HG02840 (cell line): ENCODE measurements at regions not wholly inside any gene's neighbourhood (a gene's known extent, or its start where the extent isn't known, plus 50 kb on each side); places are given as distances from the start of the nearest gene placed in this dataset.

Experiments used
- ATAC-seq: cut with Tn5 transposase; IDR thresholded peaks from one replicate; pipeline ENCODE4 v1.9.1; 2021; ENCODE audit warnings: mild to moderate bottlenecking, moderate library complexity, moderate number of reproducible peaks; ENCODE audit not compliant: unreplicated experiment, low FRiP score

DNA sequence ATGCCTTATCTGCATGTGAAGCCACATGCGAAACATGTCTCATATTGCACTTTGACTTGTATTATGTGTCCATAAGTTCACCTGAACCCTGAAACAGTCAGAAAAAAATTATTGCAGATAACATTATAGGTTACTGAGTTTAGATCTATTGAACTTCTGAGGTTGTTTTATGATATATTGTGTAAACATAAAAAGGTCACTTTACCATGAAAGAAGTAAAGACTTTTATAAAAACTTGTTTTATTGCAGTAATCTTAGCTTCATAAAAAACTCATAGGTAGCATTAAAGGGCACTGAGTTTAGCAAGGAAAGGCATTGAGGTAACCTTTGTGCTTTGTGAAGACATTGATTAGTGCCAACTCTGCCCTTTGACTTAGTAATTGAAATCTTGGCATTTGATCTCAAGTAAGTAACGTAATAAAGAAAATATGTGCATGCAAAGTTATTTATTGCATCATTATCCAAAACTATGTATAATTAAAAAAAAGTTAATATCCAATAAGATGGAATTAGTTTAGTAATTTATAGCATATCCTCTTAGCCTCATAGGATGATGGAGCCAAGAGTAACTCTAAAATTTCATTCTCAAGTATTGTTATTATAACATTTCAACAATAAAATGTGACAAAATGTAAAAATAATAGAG, 313.3 kb upstream of the ATP2B1 start:
- ATAC-seq: no peak

DNA sequence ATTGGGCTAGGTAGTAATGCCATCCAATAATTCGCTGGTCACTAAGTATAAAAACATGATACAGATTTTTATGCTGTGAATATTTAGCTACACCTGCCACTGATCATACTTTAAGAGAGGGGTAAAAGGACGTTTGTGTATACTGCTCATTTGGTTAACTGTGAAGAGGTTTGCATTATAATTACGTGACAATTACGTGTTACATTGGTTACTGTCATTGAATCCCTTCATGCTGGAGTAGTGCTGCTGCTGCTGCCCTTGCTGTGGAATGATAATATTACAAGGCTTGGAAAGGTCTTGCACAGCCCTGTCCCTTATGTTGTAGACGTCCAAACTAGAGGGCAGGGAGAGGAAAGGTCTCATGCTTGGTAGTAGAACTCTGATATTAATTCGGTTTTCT, 312.2 kb upstream of the ATP2B1 start:
- ATAC-seq: no peak

DNA sequence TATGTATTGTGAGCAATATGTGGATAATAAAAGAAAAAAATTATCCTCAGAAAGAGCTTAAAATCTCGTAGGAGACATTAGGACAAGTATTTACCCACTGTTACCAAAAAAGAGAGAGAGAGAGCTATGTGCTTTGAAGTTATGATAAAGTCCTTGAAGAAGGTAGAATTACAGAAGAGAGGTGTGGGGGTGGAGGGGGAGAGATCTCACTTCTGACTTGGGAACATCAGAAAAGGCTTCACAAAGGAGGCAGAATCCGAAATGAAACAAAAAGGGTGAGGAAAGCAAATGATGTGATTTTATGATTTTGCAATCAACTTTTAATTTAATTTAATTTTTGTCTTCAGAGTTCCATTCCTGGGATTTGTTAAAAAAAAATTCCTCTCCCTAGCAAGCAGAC, 311.8 kb upstream of the ATP2B1 start:
- ATAC-seq: no peak

DNA sequence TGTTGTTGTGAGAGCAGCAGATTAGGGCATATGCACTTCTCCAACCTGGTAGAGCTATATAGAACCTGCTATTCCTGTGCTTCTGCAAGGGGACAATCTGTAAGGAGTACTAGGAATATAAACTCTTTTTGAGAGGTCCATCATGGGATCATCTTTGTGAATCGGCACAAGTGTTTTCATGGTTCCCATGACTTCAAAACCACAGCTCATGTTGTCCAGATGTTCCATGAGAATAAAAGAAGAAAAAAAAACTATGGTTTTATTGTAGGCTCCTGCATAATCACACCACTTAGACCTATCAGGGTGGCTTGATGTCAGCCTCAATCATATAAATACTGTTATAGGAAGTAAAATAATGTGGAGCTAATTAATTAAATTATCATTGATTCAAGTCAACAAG, 311.4 kb upstream of the ATP2B1 start:
- ATAC-seq: no peak

DNA sequence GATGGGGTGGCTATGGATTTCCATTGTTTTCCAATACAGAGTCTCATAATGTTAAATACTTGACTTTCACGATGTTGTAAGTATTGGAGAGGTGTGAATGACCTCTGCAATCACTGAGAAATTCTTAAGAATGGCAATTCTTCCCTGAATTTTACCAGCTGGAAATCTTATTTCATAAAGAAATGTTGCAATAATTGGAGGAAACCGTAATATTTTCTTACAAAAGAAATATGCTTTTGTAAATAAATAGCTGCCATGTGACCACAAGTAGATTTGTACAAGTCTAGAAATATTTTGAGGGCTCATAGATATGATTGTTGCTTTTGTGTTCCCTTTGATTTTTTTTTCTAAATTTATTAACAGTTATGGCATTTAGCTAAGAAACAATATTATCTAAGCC, 308.7 kb upstream of the ATP2B1 start:
- no peak for ATAC-seq

DNA sequence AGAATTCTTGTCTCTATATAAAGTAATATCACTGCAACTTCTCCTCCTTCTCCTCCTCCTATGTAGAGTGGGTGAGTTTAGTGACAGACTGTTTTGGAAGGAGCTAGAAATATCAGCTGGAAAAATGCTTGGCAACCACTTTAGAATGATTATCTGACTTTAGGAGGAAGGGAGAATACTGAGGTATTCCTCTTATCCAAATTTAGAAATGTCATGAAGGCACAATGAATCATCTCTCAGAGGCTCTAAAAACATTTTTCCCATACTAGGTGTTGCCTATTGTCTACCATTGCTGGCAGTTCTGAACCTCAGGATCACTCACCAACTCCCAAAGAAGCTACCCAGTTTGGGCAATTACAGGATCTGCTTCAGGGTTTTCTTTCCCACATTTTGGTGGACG, 306.6 kb upstream of the ATP2B1 start:
- ATAC-seq: no peak

DNA sequence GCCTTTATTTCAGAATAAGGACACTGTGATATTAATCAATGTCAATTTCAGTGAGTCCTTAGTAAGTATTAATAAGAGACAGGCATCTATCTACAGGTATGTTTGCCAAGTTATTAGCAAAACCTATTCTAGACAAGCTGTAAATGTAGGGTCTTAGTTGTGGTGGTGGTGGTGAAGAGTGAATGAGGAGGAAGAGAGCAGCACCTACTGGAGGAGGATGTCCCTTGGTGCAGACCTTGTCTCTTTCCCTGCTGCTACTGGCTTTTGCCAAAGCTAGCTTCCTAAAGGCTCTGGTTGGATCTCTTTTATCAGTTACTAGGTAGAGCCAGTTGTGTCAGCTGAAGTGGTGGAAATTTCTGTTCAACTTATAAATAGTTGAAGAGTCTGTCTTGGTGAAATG, 304.8 kb upstream of the ATP2B1 start:
- ATAC-seq: peak; percentile 59

DNA sequence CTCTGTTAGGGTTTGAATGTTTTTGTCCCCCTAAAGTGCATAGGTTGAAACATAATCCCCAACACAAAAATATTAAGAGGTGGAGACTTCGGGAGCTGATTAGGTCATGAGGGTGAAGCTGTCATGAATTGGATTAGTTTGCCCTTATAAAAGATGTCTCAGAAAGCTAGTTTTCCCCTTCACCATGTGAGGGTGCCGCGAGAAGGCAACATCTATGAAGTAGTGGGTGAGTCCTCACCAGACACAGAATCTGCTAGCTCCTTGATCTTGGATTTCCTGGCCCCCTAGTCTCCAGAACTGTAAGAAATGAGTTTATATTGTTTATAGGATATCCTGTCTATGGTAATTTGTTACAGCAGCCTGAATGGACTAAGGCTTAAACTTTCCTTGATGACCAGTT, 301.5 kb upstream of the ATP2B1 start:
- no peak for ATAC-seq

DNA sequence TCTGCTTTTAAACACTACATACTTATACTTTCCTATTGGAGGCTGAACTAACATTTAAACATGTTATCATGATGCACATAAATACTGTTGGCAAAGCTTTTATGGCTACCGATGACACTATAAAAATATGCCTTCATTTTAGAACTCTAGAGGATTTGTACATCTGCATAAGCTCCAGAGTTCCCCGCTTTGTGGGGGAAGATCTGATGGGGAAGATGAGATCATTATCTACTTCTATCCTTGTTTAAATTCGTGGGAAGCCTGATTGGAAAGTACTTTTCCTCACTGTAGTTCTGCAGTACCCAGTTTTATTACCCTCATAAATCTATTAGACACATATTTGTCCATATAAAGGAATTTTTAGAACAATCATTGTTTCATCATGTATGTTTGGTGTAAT, 299.6 kb upstream of the ATP2B1 start:
- ATAC-seq: no peak

DNA sequence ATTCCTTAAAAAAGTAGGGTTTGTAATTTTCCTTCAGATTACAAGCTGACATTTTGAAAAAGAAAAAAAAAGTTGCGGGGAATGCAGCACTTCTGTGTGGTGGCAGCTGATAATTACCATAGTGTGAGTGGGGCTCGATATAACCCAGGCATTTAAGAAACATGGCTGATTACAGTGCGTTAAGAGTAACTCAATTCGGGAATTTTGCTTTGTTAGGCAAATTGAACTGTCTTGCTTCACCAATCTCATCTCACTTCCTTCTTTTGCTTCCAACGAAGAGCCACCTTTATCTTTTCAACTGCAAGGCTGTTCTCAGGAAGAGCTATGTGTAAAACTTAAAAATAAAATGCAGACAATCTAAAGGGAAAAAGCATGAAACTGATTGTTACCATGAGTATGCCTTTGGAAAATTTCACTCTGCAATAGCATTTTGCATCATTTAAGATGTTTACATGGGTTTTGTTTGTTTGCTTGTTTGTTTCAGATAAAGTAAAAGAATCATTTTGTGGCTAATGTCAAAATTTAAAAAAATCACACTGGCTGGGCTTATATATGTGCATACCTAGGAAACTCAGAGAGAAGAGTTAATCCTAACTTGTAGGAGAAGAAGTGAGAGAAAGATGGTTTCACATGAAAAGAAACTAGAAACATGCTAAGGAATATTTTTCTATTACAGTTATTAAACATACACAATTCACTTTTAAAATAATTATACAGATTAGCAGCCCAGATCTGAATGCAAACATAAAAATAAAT, 295.9 kb upstream of the ATP2B1 start:
- ATAC-seq: peak; percentile 67

DNA sequence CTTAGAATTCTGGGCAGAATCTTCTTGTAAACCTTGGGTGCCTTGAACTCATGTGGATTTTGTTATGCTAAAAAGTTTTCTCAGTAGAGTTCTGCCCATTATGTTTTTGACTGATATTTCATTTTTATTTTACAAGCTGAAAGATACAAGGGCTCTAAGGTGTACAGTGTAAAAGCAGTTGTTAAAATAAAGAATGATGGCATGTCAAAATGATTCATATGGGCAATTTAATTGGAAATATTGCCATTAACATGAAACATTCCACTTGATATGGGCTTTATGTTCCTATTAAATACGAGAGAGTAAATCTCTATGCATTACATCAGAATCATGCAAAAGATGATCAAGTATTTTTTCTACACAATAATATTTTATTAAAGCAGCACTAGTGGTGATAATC, 295.1 kb upstream of the ATP2B1 start:
- no peak for ATAC-seq

DNA sequence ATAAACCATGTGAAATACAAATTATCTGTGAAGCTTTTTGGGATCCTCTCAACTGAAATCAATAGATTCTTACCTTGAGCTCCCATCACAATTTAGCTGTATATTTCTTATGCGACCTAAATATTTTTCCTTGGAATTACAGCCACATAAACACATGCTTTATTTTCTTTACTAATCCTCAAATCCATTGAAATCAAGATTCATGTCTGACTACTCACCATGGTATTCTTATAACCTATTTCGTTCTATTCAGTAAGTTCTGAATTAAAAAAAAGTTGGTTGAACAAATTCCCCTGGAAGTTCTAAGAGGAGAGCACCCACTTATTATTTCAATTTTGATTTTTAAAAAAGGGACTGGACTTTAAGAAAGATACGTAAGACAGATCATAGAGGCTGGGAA, 292.1 kb upstream of the ATP2B1 start:
- ATAC-seq: no peak

DNA sequence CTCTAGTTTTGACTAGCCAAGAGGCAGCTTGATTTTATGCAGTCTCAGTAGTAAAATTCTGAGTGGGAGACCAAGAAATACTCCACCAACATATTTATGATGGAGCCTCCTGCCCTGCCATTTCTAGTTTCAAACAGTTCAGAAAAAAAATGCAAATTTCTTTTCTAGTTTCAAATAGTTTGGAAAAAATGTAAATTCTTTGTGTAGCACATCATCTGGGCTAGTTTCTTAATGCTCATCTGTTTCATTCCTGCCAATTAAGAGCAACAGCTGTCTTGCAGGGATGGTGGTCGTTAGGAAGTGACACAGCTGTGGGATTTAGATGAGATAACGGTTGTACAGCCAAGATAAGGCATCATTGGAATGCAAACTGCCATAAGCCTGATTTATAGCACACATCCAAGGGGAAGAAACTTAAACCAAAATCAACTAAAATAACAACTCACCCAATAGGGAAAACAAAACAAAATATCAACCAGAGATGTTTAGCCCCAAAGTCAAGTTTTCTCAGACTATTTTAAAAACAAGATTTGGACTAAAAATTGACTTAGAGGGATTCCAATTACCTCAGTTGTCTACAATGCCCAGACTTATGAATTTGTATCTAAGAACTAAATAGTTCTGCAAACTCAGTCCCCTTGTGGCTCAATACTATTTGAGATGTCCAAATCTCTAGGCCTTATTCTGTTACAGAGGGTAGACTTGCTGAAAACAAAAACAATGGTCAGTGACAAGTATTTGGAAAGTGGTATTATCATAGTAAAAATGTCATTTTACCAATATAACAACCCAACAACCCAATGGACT, 291.3 kb upstream of the ATP2B1 start:
- no peak for ATAC-seq

DNA sequence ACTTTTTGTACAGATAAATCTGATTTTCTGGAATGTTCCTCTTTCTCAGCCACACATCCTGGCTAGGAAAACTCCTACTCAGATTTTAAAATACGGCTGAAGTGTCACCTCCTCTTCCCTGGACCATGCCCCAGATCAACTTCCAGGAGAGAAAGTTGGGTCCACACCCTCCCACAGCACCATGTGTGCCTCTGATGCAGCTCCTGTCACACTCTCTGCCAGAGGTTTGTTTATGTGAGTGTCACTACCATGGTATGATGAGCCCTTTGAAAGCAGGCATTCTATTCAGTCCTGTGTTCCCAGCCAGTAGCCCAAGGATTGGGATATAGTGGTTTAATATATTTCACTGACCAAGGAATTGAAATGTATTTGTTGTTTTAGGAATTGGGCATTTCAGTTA, 287.2 kb upstream of the ATP2B1 start:
- no peak for ATAC-seq

DNA sequence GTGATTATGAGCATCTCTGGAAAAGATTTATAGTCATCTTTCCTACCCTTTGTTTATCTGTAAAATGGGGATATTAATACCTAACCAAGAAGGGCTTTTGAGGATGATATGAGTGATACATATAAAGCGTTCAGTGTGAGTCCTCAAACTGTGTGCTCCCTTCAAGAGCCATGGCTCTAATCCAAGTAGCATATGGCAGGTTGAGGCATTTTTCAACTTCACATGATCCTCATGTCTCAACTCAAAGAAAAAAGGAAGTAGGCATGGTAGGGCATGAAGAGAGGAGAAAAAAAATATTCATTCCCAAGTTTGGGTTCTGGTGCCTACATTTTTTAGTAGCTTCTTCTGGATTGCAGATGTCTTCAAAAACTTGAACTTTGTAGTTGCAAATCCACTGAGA, 286.3 kb upstream of the ATP2B1 start:
- no peak for ATAC-seq

DNA sequence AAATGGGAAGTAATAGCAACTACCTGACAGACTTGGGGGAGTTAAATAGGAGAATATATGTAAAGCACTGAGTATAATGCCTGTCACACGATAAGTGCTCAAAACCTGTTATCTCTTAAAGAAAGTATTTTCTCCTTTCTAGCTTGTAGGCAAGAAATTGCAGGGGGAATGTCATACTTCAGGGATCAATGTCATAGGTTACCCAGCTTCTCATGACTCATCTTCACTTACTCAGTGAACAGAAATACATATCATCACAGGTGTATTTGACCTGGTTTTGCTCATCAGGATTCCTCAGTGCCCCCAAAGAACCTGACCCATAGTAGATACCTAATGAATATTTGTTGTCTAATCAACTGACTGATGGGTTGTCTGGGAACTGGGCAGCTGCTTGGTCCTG, 285.0 kb upstream of the ATP2B1 start:
- ATAC-seq: no peak

DNA sequence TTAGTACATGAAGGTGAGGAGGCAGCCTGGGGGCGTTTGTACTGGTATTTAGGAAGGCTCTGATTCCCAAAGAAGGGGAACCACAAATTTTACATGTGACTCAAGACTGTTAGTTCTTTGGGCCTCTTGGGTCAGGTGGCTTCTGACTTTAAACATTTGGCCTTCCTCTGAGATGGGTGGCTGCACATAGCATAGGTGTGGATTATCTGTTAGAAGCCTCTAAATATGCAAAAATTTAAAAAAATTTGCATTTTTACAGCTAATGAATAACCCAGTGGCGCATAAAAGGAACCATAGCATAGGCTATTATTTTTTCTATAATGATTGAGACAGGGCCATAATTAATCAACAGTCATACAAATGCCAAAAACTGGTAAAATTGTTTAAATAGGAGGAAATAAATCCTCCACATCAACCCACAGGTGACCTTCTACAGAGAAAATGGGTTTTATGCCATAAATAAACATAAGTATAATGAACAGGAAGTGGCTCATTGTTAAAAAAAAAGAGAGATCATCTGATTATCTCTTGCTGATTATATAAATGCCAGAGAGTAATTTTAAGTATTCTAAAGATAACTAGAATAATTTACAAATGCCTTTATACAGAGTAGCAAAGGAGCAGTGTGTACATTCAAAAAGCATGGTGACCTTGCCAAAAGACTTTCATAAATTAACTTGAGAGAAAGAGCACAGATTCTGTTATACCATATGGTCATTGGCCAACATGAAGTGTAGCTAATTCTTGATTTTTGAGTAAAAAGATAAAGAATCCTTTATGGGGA, 284.2 kb upstream of the ATP2B1 start:
- no peak for ATAC-seq

DNA sequence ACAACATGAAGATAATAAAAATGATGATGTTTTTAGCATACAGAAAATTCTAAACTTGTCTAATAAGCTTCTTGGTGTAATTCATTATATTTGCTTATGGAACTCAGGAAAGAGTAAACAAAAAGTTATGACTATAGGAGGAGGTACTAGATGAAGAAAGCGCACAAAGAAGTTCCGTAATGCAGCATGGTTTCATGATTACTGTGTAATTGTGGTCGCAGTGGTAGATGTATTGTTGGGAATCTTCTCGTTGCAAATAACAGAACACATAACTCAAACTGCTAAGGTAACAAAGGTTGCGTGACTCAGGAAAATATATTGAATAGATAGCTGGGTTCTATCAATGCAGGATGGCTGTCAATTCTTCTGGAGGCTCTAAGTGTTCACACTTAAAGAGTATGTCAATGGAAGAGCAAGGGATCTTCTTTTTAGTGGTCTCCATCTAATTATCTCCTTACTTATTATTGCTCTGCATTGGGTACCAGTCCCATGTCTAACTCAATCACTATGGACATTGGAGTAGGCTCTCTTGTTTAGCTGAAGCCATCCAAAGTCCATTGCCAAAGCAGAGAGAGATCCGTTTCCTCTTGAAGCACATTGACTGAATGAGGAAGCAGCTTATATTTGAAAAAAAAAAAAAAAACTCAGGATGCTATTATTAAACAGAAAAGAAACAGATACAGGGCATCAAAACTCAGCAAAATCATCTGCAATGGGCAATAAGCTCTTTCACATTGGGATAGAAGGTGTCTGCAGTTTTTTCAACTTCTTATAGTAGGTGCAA, 283.4 kb upstream of the ATP2B1 start:
- no peak for ATAC-seq

DNA sequence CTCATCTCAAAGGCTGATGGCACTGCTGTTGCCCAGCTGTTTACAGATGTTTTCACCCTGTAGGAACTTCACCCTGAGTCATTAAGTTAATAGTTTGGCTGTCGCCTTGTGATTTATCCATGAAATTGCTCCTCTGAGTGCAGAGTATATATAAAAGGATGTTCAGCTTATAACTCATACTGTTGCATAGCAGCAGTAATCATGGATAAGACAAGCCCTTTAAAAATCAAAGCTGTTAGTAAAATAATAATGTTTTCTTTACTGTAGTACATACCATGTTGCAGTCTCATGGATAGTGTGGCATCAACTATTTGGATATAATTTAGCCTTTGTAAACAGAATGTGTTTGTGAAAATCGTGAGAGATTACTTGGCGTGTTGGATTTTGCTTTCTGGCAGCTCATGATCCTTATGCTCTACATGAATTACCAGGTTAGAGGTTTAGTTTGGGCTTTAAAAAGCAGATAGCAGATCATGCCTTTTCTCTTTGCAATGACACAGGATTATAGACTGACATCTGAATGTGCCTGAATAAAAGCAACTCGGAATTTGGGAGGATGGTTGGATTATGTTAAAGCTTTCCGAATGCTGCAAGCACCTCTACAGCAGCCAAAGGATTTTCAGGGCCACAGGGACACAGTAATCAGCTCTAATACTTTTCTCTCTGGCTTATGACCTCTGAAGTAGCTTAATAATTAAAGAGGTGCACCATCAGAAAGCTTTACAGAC, 279.7 kb upstream of the ATP2B1 start:
- ATAC-seq: no peak
